Astrocyte of the spinal cord (primary cell): ENCODE measurements at regions not wholly inside any gene's neighbourhood (a gene's known extent, or its start where the extent isn't known, plus 50 kb on each side); places are given as distances from the start of the nearest gene placed in this dataset.

Experiments used
- DNase-seq: peaks from one replicate; pipeline ENCODE4 v3.0.0; 2011; ENCODE audit warnings: low read depth, low spot score
- H3K4me3 ChIP-seq: 2 replicates; pipeline ENCODE4 v1.5.1; 2011; ENCODE audit warnings: low read depth, mild to moderate bottlenecking, low read length, moderate library complexity
- in situ Hi-C: cut with HindIII; loops from 2 replicates; pipeline ENCODE4 v1.10.0; 2017; ENCODE audit warnings: low sequenced_read_pairs
- TF ChIP-seq, protein P1 (sequence below): IDR thresholded peaks from 2 replicates; pipeline ENCODE4 v1.5.1; 2012; ENCODE audit warnings: low read depth, mild to moderate bottlenecking, low read length, inconsistent platforms

DNA sequence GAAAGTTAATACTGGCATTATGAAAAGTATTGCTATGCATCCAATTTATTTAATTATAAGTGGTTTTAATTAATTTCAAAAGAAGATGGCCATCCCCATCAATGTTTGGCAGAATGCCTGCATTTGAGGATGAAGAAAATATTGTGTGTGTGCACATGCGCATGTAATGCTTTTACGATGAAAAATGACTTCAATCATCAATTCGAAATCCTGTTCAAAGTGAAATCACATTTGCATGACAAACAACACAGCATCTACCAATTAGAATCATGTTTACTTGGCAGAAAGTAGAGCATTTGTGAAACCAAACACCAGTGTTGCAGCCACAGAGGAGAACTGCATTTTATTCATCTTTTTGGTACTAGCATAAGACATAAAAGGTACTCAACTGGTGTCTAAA lies 191.9 kb upstream of the PIRT start:
- H3K4me3 ChIP-seq: no peak overlapping the region
- TF ChIP-seq, protein P1, sequence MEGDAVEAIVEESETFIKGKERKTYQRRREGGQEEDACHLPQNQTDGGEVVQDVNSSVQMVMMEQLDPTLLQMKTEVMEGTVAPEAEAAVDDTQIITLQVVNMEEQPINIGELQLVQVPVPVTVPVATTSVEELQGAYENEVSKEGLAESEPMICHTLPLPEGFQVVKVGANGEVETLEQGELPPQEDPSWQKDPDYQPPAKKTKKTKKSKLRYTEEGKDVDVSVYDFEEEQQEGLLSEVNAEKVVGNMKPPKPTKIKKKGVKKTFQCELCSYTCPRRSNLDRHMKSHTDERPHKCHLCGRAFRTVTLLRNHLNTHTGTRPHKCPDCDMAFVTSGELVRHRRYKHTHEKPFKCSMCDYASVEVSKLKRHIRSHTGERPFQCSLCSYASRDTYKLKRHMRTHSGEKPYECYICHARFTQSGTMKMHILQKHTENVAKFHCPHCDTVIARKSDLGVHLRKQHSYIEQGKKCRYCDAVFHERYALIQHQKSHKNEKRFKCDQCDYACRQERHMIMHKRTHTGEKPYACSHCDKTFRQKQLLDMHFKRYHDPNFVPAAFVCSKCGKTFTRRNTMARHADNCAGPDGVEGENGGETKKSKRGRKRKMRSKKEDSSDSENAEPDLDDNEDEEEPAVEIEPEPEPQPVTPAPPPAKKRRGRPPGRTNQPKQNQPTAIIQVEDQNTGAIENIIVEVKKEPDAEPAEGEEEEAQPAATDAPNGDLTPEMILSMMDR: no peak
- in situ Hi-C loops: no loop called here
- no peak for DNase-seq

DNA sequence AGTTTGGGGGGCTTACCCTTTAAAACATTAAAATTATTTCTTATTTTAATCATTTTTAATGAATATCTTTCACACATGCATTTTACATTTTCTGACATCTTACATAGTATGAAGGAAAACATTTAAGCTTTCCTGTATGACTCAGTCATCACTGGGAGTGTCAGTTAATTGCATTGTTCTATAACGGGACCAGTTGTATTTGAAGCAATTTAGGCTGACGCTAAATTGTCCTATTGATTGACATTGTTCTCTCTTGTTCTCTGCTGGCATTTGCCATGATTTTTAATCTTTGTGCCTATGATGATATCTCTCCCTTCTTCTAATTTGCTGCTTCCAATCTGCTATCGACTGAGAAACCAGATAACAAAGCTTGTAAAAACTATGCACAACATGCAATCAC lies 190.5 kb upstream of the PIRT start:
- no peak for DNase-seq
- TF ChIP-seq, protein P1: no peak
- in situ Hi-C loops: no loop called here
- no peak overlapping the region for H3K4me3 ChIP-seq

DNA sequence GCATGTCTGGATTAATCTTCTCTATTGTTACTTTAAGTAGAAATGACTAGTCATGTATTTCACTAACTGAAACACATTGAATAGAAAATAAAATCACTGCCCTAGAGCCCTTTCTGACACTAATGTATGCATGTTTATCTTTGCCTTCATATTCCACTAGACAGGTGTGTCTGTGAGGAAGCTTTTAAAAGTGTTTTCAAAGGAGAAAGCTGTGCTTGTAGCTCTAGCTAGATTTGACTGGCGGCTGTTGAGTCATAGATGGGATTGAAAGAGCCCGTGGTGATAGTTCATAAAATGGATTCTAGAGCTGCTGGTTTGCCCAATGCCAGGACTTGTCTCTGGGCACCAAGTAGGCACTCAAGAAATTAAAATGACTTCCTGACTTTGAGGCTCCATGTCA lies 189.0 kb upstream of the PIRT start:
- DNase-seq: no peak
- TF ChIP-seq, protein P1: no peak
- H3K4me3 ChIP-seq: no peak overlapping the region
- in situ Hi-C loops: no loop called here

DNA sequence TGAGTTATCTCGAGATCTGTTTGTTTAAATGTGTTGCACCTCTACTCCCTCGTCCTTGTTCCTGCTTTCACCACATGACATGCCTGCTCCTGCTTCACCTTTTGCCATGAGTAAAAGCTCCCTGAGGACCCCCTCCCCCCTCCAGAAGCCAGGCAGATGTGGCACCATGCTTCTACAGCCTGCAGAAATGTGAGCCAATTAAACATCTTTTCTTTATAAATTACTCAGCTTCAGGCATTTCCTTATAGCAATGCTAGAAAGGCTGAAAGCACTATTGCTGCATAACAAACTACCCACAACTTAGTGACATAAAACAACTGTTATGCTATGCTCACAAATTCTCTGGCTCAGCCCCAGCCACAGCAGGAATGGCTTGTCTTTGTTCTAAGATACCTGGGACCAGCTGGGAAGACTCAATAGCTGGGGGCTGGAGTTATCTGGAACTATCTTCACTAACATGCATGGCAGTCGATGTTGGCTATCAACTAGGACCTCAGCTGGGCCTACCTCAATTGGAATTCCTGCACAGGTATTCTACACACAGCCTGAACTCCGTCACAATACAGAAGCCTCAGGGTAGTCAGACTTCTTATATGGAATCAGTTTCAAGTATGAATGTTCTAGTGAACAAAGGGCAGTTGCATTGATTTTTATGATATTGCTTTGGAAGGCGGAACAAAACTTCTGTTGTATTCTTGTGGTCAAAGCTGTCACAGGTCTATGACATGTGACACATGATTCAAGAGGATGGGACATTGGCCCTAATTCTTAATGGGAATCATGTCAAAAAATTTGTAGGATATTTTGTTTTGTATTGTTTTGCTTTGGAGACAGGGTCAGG lies 186.0 kb upstream of the PIRT start:
- in situ Hi-C loops: no loop called here
- H3K4me3 ChIP-seq: no peak overlapping the region
- DNase-seq: no peak
- TF ChIP-seq, protein P1: no peak

DNA sequence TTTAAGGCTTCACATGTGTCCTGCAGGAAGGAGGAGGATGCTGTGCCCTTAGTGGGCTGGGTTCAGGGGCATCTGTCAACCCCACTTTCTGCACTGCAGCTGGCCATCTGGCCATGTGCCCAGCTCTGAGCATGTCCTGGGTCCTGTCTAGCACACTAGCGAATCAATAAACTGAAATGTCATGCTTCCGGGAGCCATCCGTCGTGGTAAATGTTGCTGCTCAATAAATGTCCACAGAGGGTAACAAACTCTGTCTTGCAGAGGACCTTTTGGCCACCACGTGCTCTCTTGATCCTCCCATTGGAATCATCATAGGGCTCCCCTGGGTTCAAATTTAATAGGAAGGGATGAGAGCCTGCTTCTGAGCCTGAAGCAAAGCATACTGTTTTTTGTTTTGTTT lies 168.6 kb upstream of the PIRT start:
- no peak for DNase-seq
- TF ChIP-seq, protein P1: no peak
- in situ Hi-C loops: no loop called here
- H3K4me3 ChIP-seq: no peak overlapping the region

DNA sequence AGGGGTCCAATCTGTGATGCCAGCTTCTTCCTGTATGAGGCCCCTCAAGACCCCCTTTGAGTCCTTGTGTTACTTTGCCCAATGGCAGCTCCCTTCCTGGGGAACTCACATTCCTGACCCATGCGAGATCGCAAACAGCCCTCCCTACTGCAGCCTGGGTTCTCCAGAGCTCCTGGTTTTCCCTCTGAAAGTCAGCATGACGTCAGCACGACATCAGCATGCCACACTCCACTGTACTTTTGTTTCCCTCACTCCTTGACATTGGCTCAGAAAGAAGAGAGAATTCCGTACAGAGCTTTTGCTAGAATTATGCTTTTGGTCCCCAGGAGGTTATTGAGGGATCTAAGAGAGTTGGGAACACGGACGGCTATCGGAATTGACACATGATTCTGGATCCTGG lies 168.1 kb upstream of the PIRT start:
- TF ChIP-seq, protein P1: no peak
- in situ Hi-C loops: no loop called here
- no peak overlapping the region for H3K4me3 ChIP-seq
- DNase-seq: no peak
